GM12878 (cell line): ENCODE measurements at regions not wholly inside any gene's neighbourhood (a gene's known extent, or its start where the extent isn't known, plus 50 kb on each side); places are given as distances from the start of the nearest gene placed in this dataset.

Experiments
- ATAC-seq: fragments of 200-7000 bp; cut with Tn5 transposase; 3 replicates; pipeline ENCODE4 v1.9.1; 2020; ENCODE audit warnings: mild to moderate bottlenecking, moderate library complexity
- BruUV-seq: library from RNA; stranded (reverse); fragments of 400-500 nt; replicated peaks from 2 replicates; lab custom pipeline; 2021; lab: Mats Ljungman, UMichigan
- CTCF ChIA-PET: fragments of 300-600 bp; sonication (Branson Sonifier 250); formaldehyde crosslinking; extraction: SDS; loops from one replicate; lab custom pipeline; 2021; ENCODE audit warnings: inconsistent platforms; lab: Yijun Ruan, JAX
- POLR2A ChIA-PET: fragments of 350-600 bp; formaldehyde crosslinking; extraction: SDS; loops from one replicate; lab custom pipeline; 2021; ENCODE audit warnings: inconsistent platforms; lab: Charles Lee
- RAD21 ChIA-PET: fragments of 300-600 bp; sonication (Branson Sonifier 250); formaldehyde crosslinking; loops from one replicate; lab custom pipeline; 2023; ENCODE audit warnings: antibody characterized with exemption; ENCODE audit not compliant: unreplicated experiment; lab: Charles Lee
- SMC1A ChIA-PET: fragments of 300-600 bp; sonication (Branson Sonifier 250); formaldehyde crosslinking; loops from one replicate; lab custom pipeline; 2023; ENCODE audit not compliant: unreplicated experiment, uncharacterized antibody; lab: Charles Lee
- DNase-seq: peaks from one replicate; pipeline ENCODE4 v3.0.0-alpha.2; 2011; ENCODE audit warnings: low read depth, low spot score
- FAIRE-seq: peaks from 3 replicates; lab custom pipeline; 2011; peaks lifted over from hg19 to GRCh38; lab: Jason Lieb, UNC
- H2AFZ ChIP-seq: 2 replicates; pipeline ENCODE4 v1.6.0; 2011; ENCODE audit warnings: low read depth, low read length, control low read depth; ENCODE audit not compliant: control insufficient read depth
- H3K27ac ChIP-seq: 2 replicates; pipeline ENCODE4 v1.5.1; 2011; ENCODE audit warnings: control low read depth; ENCODE audit not compliant: control insufficient read depth, insufficient read depth
- H3K27me3 ChIP-seq, 2 experiments: replicated peaks in 1 of 2; 2 replicates each; pipeline versions ENCODE4 v1.6.0 to v1.6.1; 2011; ENCODE audit warnings: low read length in 1 of 2; ENCODE audit not compliant: control insufficient read depth in 2 of 2, insufficient read depth in 2 of 2
- H3K36me3 ChIP-seq, 2 experiments: 2 replicates each; pipeline ENCODE4 v1.5.1; 2011; ENCODE audit warnings: low read length in 1 of 2; ENCODE audit not compliant: control insufficient read depth in 2 of 2, insufficient read depth in 2 of 2
- H3K4me1 ChIP-seq: 2 replicates; pipeline ENCODE4 v1.6.1; 2011; ENCODE audit warnings: mild to moderate bottlenecking, low read length, moderate library complexity, mixed read lengths; ENCODE audit not compliant: control insufficient read depth, insufficient read depth
- H3K4me2 ChIP-seq: 2 replicates; pipeline ENCODE4 v1.6.0; 2011; ENCODE audit warnings: control low read depth; ENCODE audit not compliant: control insufficient read depth, insufficient read depth
- H3K4me3 ChIP-seq: fragments of 200-600 bp; sonication (generic); 2 replicates; pipeline ENCODE4 v1.5.1; 2016
- H3K79me2 ChIP-seq: 2 replicates; pipeline ENCODE4 v1.6.0; 2011; ENCODE audit warnings: low read length; ENCODE audit not compliant: control insufficient read depth, insufficient read depth
- H3K9ac ChIP-seq: 2 replicates; pipeline ENCODE4 v1.8.0; 2011; ENCODE audit warnings: low read length, control low read depth, mixed read lengths; ENCODE audit not compliant: control insufficient read depth, insufficient read depth
- H3K9me3 ChIP-seq: replicated peaks from 3 replicates; pipeline ENCODE4 v1.5.1; 2011; ENCODE audit warnings: mild to moderate bottlenecking, low read length; ENCODE audit not compliant: control insufficient read depth, insufficient read depth
- H4K20me1 ChIP-seq: 2 replicates; pipeline ENCODE4 v1.6.0; 2011; ENCODE audit not compliant: control insufficient read depth, insufficient read depth
- BCLAF1 ChIP-seq: fragments of 450-650 bp; IDR thresholded peaks from 2 replicates; pipeline ENCODE4 v1.6.1; 2017; ENCODE audit warnings: antibody characterized with exemption, mild to moderate bottlenecking, moderate library complexity
- BHLHE40 ChIP-seq, 2 experiments: fragments of 450-650 bp in 1 of 2; IDR thresholded peaks; 2 replicates each; pipeline ENCODE4 v1.6.1; 2011 to 2017; ENCODE audit warnings: low read depth in 2 of 2, borderline replicate concordance in 1 of 2, improper control_type of control experiment in 1 of 2, low read length in 1 of 2, mild to moderate bottlenecking in 1 of 2
- CBFB ChIP-seq: IDR thresholded peaks from 2 replicates; pipeline ENCODE4 v1.6.1; 2016; ENCODE audit warnings: antibody characterized with exemption, low read depth
- CHD4 ChIP-seq: fragments of 200-600 bp; sonication (generic); IDR thresholded peaks from 2 replicates; pipeline ENCODE4 v1.6.1; 2016; ENCODE audit warnings: mild to moderate bottlenecking
- EED ChIP-seq: sonication (generic); IDR thresholded peaks from 2 replicates; pipeline ENCODE4 v1.6.1; 2016; ENCODE audit warnings: antibody characterized with exemption, low read depth
- ETV6 ChIP-seq, 2 experiments: fragments of 450-650 bp in 1 of 2; IDR thresholded peaks in 1 of 2; conservative IDR thresholded peaks in 1 of 2; 2 replicates each; pipeline ENCODE4 v1.6.1; 2014; ENCODE audit warnings: antibody characterized with exemption in 1 of 2, borderline replicate concordance in 1 of 2, low read depth in 1 of 2, mild to moderate bottlenecking in 1 of 2, moderate library complexity in 1 of 2
- GATAD2B ChIP-seq: fragments of 450-650 bp; conservative IDR thresholded peaks from 2 replicates; pipeline ENCODE4 v1.6.1; 2017; ENCODE audit warnings: low read depth, mild to moderate bottlenecking, moderate library complexity
- IRF4 ChIP-seq: IDR thresholded peaks from 2 replicates; pipeline ENCODE4 v1.6.1; 2011; ENCODE audit warnings: low read depth, low read length
- MXI1 ChIP-seq: fragments of 150-350 bp; IDR thresholded peaks from 2 replicates; pipeline ENCODE4 v1.6.1; 2011; ENCODE audit warnings: low read depth, mild to moderate bottlenecking, inconsistent platforms, low read length, improper control_type of control experiment
- NFYB ChIP-seq: IDR thresholded peaks from 2 replicates; pipeline ENCODE4 v1.6.1; 2011; ENCODE audit warnings: low read depth, mild to moderate bottlenecking, low read length, improper control_type of control experiment, moderate library complexity; ENCODE audit not compliant: insufficient read depth
- NR2C1 ChIP-seq: fragments of 450-650 bp; IDR thresholded peaks from 2 replicates; pipeline ENCODE4 v1.6.1; 2017; ENCODE audit warnings: antibody characterized with exemption, mild to moderate bottlenecking, moderate library complexity
- NR2C2 ChIP-seq: IDR thresholded peaks from 2 replicates; pipeline ENCODE4 v1.6.1; 2011; ENCODE audit warnings: borderline replicate concordance, low read depth; ENCODE audit not compliant: control insufficient read depth, insufficient read length
- NR2F1 ChIP-seq: fragments of 450-650 bp; conservative IDR thresholded peaks from 2 replicates; pipeline ENCODE4 v1.6.1; 2017; ENCODE audit warnings: mild to moderate bottlenecking
- PAX5 ChIP-seq: IDR thresholded peaks from 2 replicates; pipeline ENCODE4 v1.6.1; 2011; ENCODE audit warnings: low read depth, low read length, borderline replicate concordance
- REST ChIP-seq: IDR thresholded peaks from 2 replicates; pipeline ENCODE4 v1.6.1; 2012; ENCODE audit warnings: mild to moderate bottlenecking, low read depth, low read length
- SREBF1 ChIP-seq: IDR thresholded peaks from 2 replicates; pipeline ENCODE4 v1.6.1; 2012; ENCODE audit warnings: mild to moderate bottlenecking, low read length
- SUZ12 ChIP-seq: fragments of 200-600 bp; sonication (generic); IDR thresholded peaks from one replicate; pipeline ENCODE4 v1.6.1; 2018; ENCODE audit warnings: antibody characterized with exemption, mild to moderate bottlenecking; ENCODE audit not compliant: unreplicated experiment
- YBX1 ChIP-seq: fragments of 450-650 bp; IDR thresholded peaks from 2 replicates; pipeline ENCODE4 v1.6.1; 2016; ENCODE audit warnings: antibody characterized with exemption
- ZNF384 ChIP-seq: IDR thresholded peaks from 2 replicates; pipeline ENCODE4 v1.6.1; 2012; ENCODE audit warnings: low read depth, mild to moderate bottlenecking, low read length, improper control_type of control experiment, borderline replicate concordance
- WGBS: methylation state at CpG from one replicate; pipeline ENCODE4 v1.1.6; 2016; ENCODE audit warnings: low lambda C conversion rate; ENCODE audit not compliant: insufficient replicate concordance, insufficient coverage; ENCODE audit errors: missing lambda C conversion rate; 5-methylcytosine and 5-hydroxymethylcytosine counted together
- in situ Hi-C: fragments of 300-500 bp; cut with MboI; formaldehyde crosslinking; loops from 9 replicates; pipeline ENCODE4 v1.14.3; 2018; ENCODE audit warnings: mixed read lengths
- intact Hi-C: fragments of 100-400 bp; cut with micrococcal nuclease; formaldehyde crosslinking; loops from one replicate; pipeline ENCODE4 v1.14.2; 2022; ENCODE audit not compliant: unreplicated experiment

- TF ChIP-seq MXI1 = no peak
- no peak for TF ChIP-seq ZNF384
- TF ChIP-seq SUZ12 = no peak
- no peak for TF ChIP-seq NFYB
- TF ChIP-seq ETV6 (conservative IDR thresholded peaks at IDR 0.05 in 1 of 2, IDR thresholded peaks at IDR 0.05 in 1 of 2; ENCODE audit: borderline replicate concordance in 1 of 2, low read depth in 1 of 2) = no peak
- TF ChIP-seq PAX5 = no peak
Measured at GRCh38 chr13:22599156-22599555, 581.6 kb upstream of the SGCG start (continued).

GRCh38 chr13:22618002-22618401 lies 562.8 kb upstream of the SGCG start:
- H3K27me3 ChIP-seq = no peaks in the 10 kb centered on the region
- 20% methylated on average over 3 of the region's 3 CpGs for WGBS
- in situ Hi-C loops (loop anchor here (10.0 kb wide), 1 partner anchor 63 kb away; no protein-coding TSS in a partner anchor), intact Hi-C loops (no loop called here)
- no peak overlapping the region for H3K27ac ChIP-seq
- H4K20me1 ChIP-seq = no peaks in the 10 kb centered on the region
- H3K4me2 ChIP-seq = no peak overlapping the region
- no peak for ATAC-seq
- no peaks in the 10 kb centered on the region for H3K36me3 ChIP-seq
- BruUV-seq = no TSS peak
- FAIRE-seq = no peak
- H2AFZ ChIP-seq = no peak overlapping the region
- ChIA-PET CTCF (no interaction called here), RAD21 (no interaction called here), SMC1A (no interaction called here), POLR2A (no interaction called here)
- no peaks in the 10 kb centered on the region for H3K9me3 ChIP-seq
- DNase-seq = no peak
- H3K4me1 ChIP-seq = no peaks in the 10 kb centered on the region
- no peak overlapping the region for H3K4me3 ChIP-seq
- no peaks in the 10 kb centered on the region for H3K79me2 ChIP-seq
- H3K9ac ChIP-seq = no peak overlapping the region
- TF ChIP-seq BHLHE40 (IDR thresholded peaks at IDR 0.05; ENCODE audit: borderline replicate concordance in 1 of 2, low read depth in 2 of 2, low read length in 1 of 2) = no peak
- no peak for TF ChIP-seq IRF4
- TF ChIP-seq EED = no peak
- no peak for TF ChIP-seq REST
- TF ChIP-seq CHD4 = no peak
- no peak for TF ChIP-seq CBFB
- no peak for TF ChIP-seq YBX1
- TF ChIP-seq GATAD2B = no peak
- TF ChIP-seq NR2C2 = no peak
- TF ChIP-seq NR2F1 = no peak
- no peak for TF ChIP-seq BCLAF1
- TF ChIP-seq SREBF1 = no peak
- TF ChIP-seq NR2C1 = no peak
